ENCODE measurements at regions not wholly inside any gene's neighbourhood (a gene's known extent, or its start where the extent isn't known, plus 50 kb on each side); places are given as distances from the start of the nearest gene placed in this dataset.

- intact Hi-C loops (cut with DNase I): no loop called here
- Histone ChIP-seq H3K9me3 (peaks cover 0 to 22% (median 0%) of the 10 kb centered on the region in 11 donors), H3K36me3 (no peaks in the 10 kb centered on the region), H3K27me3 (peaks cover 0 to 12% (median 0%) of the 10 kb centered on the region in 7 donors), H3K4me1 (peaks cover 0 to 4% (median 0%) of the 10 kb centered on the region in 9 donors), H3K27ac (no peak overlapping the region), H3K4me3 (no peak overlapping the region)
- no peak for TF ChIP-seq CTCF (IDR thresholded peaks at IDR 0.05)
- DNase-seq (no peak), ATAC-seq (no peak)
These were observed 449.6 kb downstream of the KIF16B start for GRCh38 chr20:16123623-16124022.

GRCh38 chr20:16119909-16120308 is 453.3 kb downstream of the KIF16B start:
- intact Hi-C loops (cut with DNase I): loop anchor here in 1 of 10 donors (10.0 kb wide), 1 partner anchor 115 kb away; no protein-coding TSS in a partner anchor
- Histone ChIP-seq H3K4me1 (peaks cover 0 to 12% (median 5%) of the 10 kb centered on the region in 9 donors), H3K36me3 (no peaks in the 10 kb centered on the region), H3K4me3 (no peak overlapping the region), H3K27ac (no peak overlapping the region), H3K9me3 (peaks cover 0 to 19% (median 0%) of the 10 kb centered on the region in 11 donors), H3K27me3 (peaks cover 0 to 12% (median 0%) of the 10 kb centered on the region in 7 donors)
- no peak for TF ChIP-seq CTCF (IDR thresholded peaks at IDR 0.05)
- ATAC-seq: no peak
- no peak for DNase-seq
- WGBS, 2 donors: 89 to 91% methylated on average over 3 of the region's 3 CpGs

- H3K36me3 ChIP-seq: no peaks in the 10 kb centered on the region
- TF ChIP-seq CTCF (IDR thresholded peaks at IDR 0.05): no peak
- peaks cover 0 to 6% (median 0%) of the 10 kb centered on the region in 7 donors for H3K27me3 ChIP-seq
- 21% methylated on average over 2 of the region's 2 CpGs for WGBS, 2 donors
- no peak overlapping the region for H3K27ac ChIP-seq
- DNase-seq: peak; percentile 23
- H3K9me3 ChIP-seq: peaks cover 0 to 19% (median 0%) of the 10 kb centered on the region in 11 donors
- peak in 7 of 8 donors; percentile 35 to 97 (median 56) for ATAC-seq
- no peak overlapping the region for H3K4me3 ChIP-seq
- H3K4me1 ChIP-seq: peaks cover 0 to 12% (median 5%) of the 10 kb centered on the region in 9 donors
- intact Hi-C loops (cut with DNase I): loop anchor here in 1 of 10 donors (10.0 kb wide), 1 partner anchor 111 kb away; no protein-coding TSS in a partner anchor
These were observed 457.2 kb downstream of the KIF16B start for GRCh38 chr20:16115911-16116552.

- 41 to 57% methylated on average over 2 of the region's 2 CpGs for WGBS, 2 donors
- DNase-seq (no peak), ATAC-seq (no peak)
- peaks cover 0 to 12% (median 5%) of the 10 kb centered on the region in 9 donors for H3K4me1 ChIP-seq
- peaks cover 0 to 12% (median 0%) of the 10 kb centered on the region in 11 donors for H3K9me3 ChIP-seq
- H3K36me3 ChIP-seq: no peaks in the 10 kb centered on the region
- peaks cover 0 to 12% (median 0%) of the 10 kb centered on the region in 7 donors for H3K27me3 ChIP-seq
- no peak for TF ChIP-seq CTCF (IDR thresholded peaks at IDR 0.05)
- no peak overlapping the region for H3K27ac ChIP-seq
- intact Hi-C loops (cut with DNase I): loop anchor here in 1 of 10 donors (10.0 kb wide), 1 partner anchor 109 kb away; no protein-coding TSS in a partner anchor
- H3K4me3 ChIP-seq: no peak overlapping the region
These were observed 459.5 kb downstream of the KIF16B start for GRCh38 chr20:16113736-16114135.

Data from heart right ventricle (tissue), 16 donors.